ENCODE measurements at regions not wholly inside any gene's neighbourhood (a gene's known extent, or its start where the extent isn't known, plus 50 kb on each side); places are given as distances from the start of the nearest gene placed in this dataset.

- no peak for TF ChIP-seq CTCF (IDR thresholded peaks at IDR 0.05; ENCODE audit: low read length)
- no peak for TF ChIP-seq EZH2 (IDR thresholded peaks at IDR 0.05; ENCODE audit: borderline replicate concordance, low read length)
- no peak overlapping the region for H3K9ac ChIP-seq (ENCODE audit: low read length)
- no peaks in the 10 kb centered on the region for H4K20me1 ChIP-seq (ENCODE audit: insufficient read depth, low read length)
- H3K4me2 ChIP-seq (ENCODE audit: low read length), result no peak overlapping the region
- H3K4me3 ChIP-seq (ENCODE audit: low read depth, low read length, poor library complexity, severe bottlenecking), result no peak overlapping the region
- no peaks in the 10 kb centered on the region for H3K9me3 ChIP-seq (ENCODE audit: low read length)
- no peaks in the 10 kb centered on the region for H3K79me2 ChIP-seq (ENCODE audit: insufficient read depth, low read length)
- no peaks in the 10 kb centered on the region for H3K36me3 ChIP-seq (ENCODE audit: insufficient read depth, low read length)
- H3F3A ChIP-seq (ENCODE audit: insufficient read depth, low read length), result no peaks in the 10 kb centered on the region
- H3K4me1 ChIP-seq (ENCODE audit: insufficient read depth, low read length, severe bottlenecking), result no peaks in the 10 kb centered on the region
- no peaks in the 10 kb centered on the region for H3K27me3 ChIP-seq (ENCODE audit: insufficient read depth, low read length)
- no peak overlapping the region for H3K27ac ChIP-seq (ENCODE audit: low read depth, low read length, poor library complexity, severe bottlenecking)
- H2AFZ ChIP-seq (ENCODE audit: low read length), result no peak overlapping the region
- no peaks in the 10 kb centered on the region for H3K9me2 ChIP-seq (ENCODE audit: low read depth, low read length)
Observed at GRCh38 chr5:103919506-103919905, 356.9 kb upstream of the NUDT12 start.

- no peak overlapping the region for H3K27ac ChIP-seq (ENCODE audit: low read depth, low read length, poor library complexity, severe bottlenecking)
- H2AFZ ChIP-seq (ENCODE audit: low read length), result no peak overlapping the region
- no peaks in the 10 kb centered on the region for H4K20me1 ChIP-seq (ENCODE audit: insufficient read depth, low read length)
- no peak overlapping the region for H3K9ac ChIP-seq (ENCODE audit: low read length)
- H3K4me2 ChIP-seq (ENCODE audit: low read length), result no peak overlapping the region
- H3K79me2 ChIP-seq (ENCODE audit: insufficient read depth, low read length), result no peaks in the 10 kb centered on the region
- no peaks in the 10 kb centered on the region for H3K4me1 ChIP-seq (ENCODE audit: insufficient read depth, low read length, severe bottlenecking)
- H3K27me3 ChIP-seq (ENCODE audit: insufficient read depth, low read length), result no peaks in the 10 kb centered on the region
- H3K4me3 ChIP-seq (ENCODE audit: low read depth, low read length, poor library complexity, severe bottlenecking), result no peak overlapping the region
- H3F3A ChIP-seq (ENCODE audit: insufficient read depth, low read length), result no peaks in the 10 kb centered on the region
- no peaks in the 10 kb centered on the region for H3K9me3 ChIP-seq (ENCODE audit: low read length)
- TF ChIP-seq CTCF (IDR thresholded peaks at IDR 0.05; ENCODE audit: low read length), result no peak
- no peak for TF ChIP-seq EZH2 (IDR thresholded peaks at IDR 0.05; ENCODE audit: borderline replicate concordance, low read length)
- no peaks in the 10 kb centered on the region for H3K9me2 ChIP-seq (ENCODE audit: low read depth, low read length)
- H3K36me3 ChIP-seq (ENCODE audit: insufficient read depth, low read length), result no peaks in the 10 kb centered on the region
Observed at GRCh38 chr5:103918668-103919367, 356.2 kb upstream of the NUDT12 start.

GRCh38 chr5:103915081-103915480, 352.5 kb upstream of the NUDT12 start:
- H3K4me3 ChIP-seq (ENCODE audit: low read depth, low read length, poor library complexity, severe bottlenecking), result no peak overlapping the region
- H2AFZ ChIP-seq (ENCODE audit: low read length), result no peak overlapping the region
- H3K27ac ChIP-seq (ENCODE audit: low read depth, low read length, poor library complexity, severe bottlenecking), result no peak overlapping the region
- H4K20me1 ChIP-seq (ENCODE audit: insufficient read depth, low read length), result no peaks in the 10 kb centered on the region
- no peaks in the 10 kb centered on the region for H3K79me2 ChIP-seq (ENCODE audit: insufficient read depth, low read length)
- no peak for TF ChIP-seq CTCF (IDR thresholded peaks at IDR 0.05; ENCODE audit: low read length)
- TF ChIP-seq EZH2 (IDR thresholded peaks at IDR 0.05; ENCODE audit: borderline replicate concordance, low read length), result no peak
- H3K9me2 ChIP-seq (ENCODE audit: low read depth, low read length), result no peaks in the 10 kb centered on the region
- H3K9me3 ChIP-seq (ENCODE audit: low read length), result no peaks in the 10 kb centered on the region
- H3K4me1 ChIP-seq (ENCODE audit: insufficient read depth, low read length, severe bottlenecking), result no peaks in the 10 kb centered on the region
- no peak overlapping the region for H3K9ac ChIP-seq (ENCODE audit: low read length)
- no peaks in the 10 kb centered on the region for H3K36me3 ChIP-seq (ENCODE audit: insufficient read depth, low read length)
- no peaks in the 10 kb centered on the region for H3K27me3 ChIP-seq (ENCODE audit: insufficient read depth, low read length)
- no peak overlapping the region for H3K4me2 ChIP-seq (ENCODE audit: low read length)
- no peaks in the 10 kb centered on the region for H3F3A ChIP-seq (ENCODE audit: insufficient read depth, low read length)
